ENCODE measurements at regions not wholly inside any gene's neighbourhood (a gene's known extent, or its start where the extent isn't known, plus 50 kb on each side); places are given as distances from the start of the nearest gene placed in this dataset.

DNA sequence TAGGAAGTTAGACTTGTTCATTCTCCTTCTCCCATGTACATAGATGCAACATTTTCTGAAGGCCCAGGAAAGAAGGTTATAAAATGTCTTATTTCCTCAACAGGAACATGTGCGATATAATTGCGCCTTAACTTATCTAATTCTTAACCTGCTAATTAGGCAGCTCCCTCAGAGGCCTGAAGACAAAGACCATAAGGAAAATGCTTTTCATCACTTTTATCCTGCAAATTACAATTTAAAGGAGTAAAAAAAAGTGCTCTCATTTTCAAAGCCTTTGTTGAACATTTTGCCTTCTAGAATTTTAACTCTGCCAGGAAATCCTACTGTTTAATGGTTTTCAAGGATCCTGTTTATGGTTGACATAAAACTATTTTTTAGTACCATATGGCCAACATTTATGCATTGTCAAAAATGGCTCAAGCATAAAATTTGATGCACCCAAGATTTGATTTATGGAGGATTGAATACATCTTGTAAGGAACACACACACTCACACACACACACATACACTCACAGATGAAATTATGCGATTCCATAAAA lies 660.4 kb upstream of the TMEM132C start:
- no peaks in the 10 kb centered on the region for H3K9me3 ChIP-seq (ENCODE audit: control insufficient read depth, low read depth, low read length)
- Mint-ChIP-seq H3K27me3 (ENCODE audit: low read depth) (no peaks in the 10 kb centered on the region; the same call in 1 of the 2 replicates), H3K36me3 (ENCODE audit: insufficient read depth in 1 of 3, low read depth in 3 of 3) (peaks cover 0 to 18% (median 4%) of the 10 kb centered on the region in 3 experiments; a peak in 4 of 7 replicates), H3K9me3 (peaks cover 7 to 8% of the 10 kb centered on the region in 2 experiments), H3K27ac (no peak overlapping the region), H3K4me3 (no peak overlapping the region), H3K4me1 (peaks cover 33 to 46% of the 10 kb centered on the region in 2 experiments)
- no peak overlapping the region for H2BK5ac ChIP-seq (ENCODE audit: insufficient read length, low read length)
- H2AK5ac ChIP-seq (ENCODE audit: insufficient read length, low read length), result no peak overlapping the region
- no peak overlapping the region for H2BK120ac ChIP-seq (ENCODE audit: low read depth, low read length, poor library complexity, severe bottlenecking)
- H4K5ac ChIP-seq (ENCODE audit: insufficient read length, low read depth, low read length), result no peak overlapping the region
- DNase-seq, result no peak
- no peaks in the 10 kb centered on the region for H4K20me1 ChIP-seq (ENCODE audit: control insufficient read depth, insufficient read depth, insufficient read length)
- no peak overlapping the region for H3K14ac ChIP-seq (ENCODE audit: insufficient read depth, low read length)
- no peak overlapping the region for H3K18ac ChIP-seq (ENCODE audit: insufficient read length, low read depth, low read length)
- H3K27ac ChIP-seq (ENCODE audit: insufficient read length, low read depth, low read length), result no peak overlapping the region
- H2AFZ ChIP-seq (ENCODE audit: low read length), result no peak overlapping the region
- H3K4ac ChIP-seq (ENCODE audit: low read depth, low read length), result no peak overlapping the region
- no peaks in the 10 kb centered on the region; the same call in 1 of the 2 replicates for H3K4me1 ChIP-seq (ENCODE audit: insufficient read depth, low read length)
- H3K56ac ChIP-seq (ENCODE audit: insufficient read length, low read depth, low read length), result no peak overlapping the region
- no peaks in the 10 kb centered on the region for H3K79me2 ChIP-seq (ENCODE audit: insufficient read depth, low read length)
- no CpG with 5 or more reads among the region's 3 CpGs for whole genome bisulfite sequencing (ENCODE audit: extremely low coverage, insufficient read length, low lambda C conversion rate)
- TF ChIP-seq, protein P1, sequence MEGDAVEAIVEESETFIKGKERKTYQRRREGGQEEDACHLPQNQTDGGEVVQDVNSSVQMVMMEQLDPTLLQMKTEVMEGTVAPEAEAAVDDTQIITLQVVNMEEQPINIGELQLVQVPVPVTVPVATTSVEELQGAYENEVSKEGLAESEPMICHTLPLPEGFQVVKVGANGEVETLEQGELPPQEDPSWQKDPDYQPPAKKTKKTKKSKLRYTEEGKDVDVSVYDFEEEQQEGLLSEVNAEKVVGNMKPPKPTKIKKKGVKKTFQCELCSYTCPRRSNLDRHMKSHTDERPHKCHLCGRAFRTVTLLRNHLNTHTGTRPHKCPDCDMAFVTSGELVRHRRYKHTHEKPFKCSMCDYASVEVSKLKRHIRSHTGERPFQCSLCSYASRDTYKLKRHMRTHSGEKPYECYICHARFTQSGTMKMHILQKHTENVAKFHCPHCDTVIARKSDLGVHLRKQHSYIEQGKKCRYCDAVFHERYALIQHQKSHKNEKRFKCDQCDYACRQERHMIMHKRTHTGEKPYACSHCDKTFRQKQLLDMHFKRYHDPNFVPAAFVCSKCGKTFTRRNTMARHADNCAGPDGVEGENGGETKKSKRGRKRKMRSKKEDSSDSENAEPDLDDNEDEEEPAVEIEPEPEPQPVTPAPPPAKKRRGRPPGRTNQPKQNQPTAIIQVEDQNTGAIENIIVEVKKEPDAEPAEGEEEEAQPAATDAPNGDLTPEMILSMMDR (conservative IDR thresholded peaks at IDR 0.05), result no peak
- H3T11ph ChIP-seq (ENCODE audit: low read length), result no peak overlapping the region
- H2BK20ac ChIP-seq (ENCODE audit: low read depth, low read length, poor library complexity, severe bottlenecking), result no peak overlapping the region
- no peak overlapping the region for H4K91ac ChIP-seq (ENCODE audit: insufficient read length, low read depth, low read length)
- H3K27me3 ChIP-seq (ENCODE audit: insufficient read depth, low read length), result no peaks in the 10 kb centered on the region
- no peak overlapping the region for H2BK12ac ChIP-seq (ENCODE audit: insufficient read length, low read depth, low read length)
- no peak overlapping the region for H3K9ac ChIP-seq (ENCODE audit: extremely low read depth, insufficient read length, low read length)
- H4K8ac ChIP-seq (replicated peaks; ENCODE audit: insufficient read length, low read depth, low read length), result no peak overlapping the region
- H3K79me1 ChIP-seq (ENCODE audit: insufficient read depth, low read depth, low read length, poor library complexity, severe bottlenecking), result no peaks in the 10 kb centered on the region
- no peaks in the 10 kb centered on the region for H3K23me2 ChIP-seq (ENCODE audit: insufficient read length, low read depth, low read length, poor library complexity, severe bottlenecking)
- H3K23ac ChIP-seq (ENCODE audit: insufficient read length, low read depth, low read length), result no peak overlapping the region
- no peak overlapping the region for H2BK15ac ChIP-seq (ENCODE audit: low read depth, low read length)
- H3K4me2 ChIP-seq (ENCODE audit: insufficient read depth, insufficient read length, low read length), result no peak overlapping the region

Measured in H9 (cell line).